Thyroid gland (tissue), 4 donors: ENCODE measurements at regions not wholly inside any gene's neighbourhood (a gene's known extent, or its start where the extent isn't known, plus 50 kb on each side); places are given as distances from the start of the nearest gene placed in this dataset.
A peak's percentile ranks its signal among the peaks of the same experiment; 100 is the strongest.
"Not testable (repeated sequence)": the region's sequence is repeated elsewhere in the genome, so short reads cannot be mapped to it uniquely, and the experiment has no call there.

ENCODE experiments used
- DNase-seq, 2 donors: peaks; one replicate each; pipeline ENCODE4 v3.0.0-alpha.2; 2019
- H3K27ac ChIP-seq, 3 donors: fragments of 200-600 bp; sonication (generic); 1 replicate in 2 of 3; 2 replicates in 1 of 3; pipeline ENCODE4 v1.5.1; 2016 to 2019; ENCODE audit warnings: mild to moderate bottlenecking in 1 of 3, moderate library complexity in 1 of 3
- H3K27me3 ChIP-seq: fragments of 200-600 bp; sonication (generic); one replicate; pipeline ENCODE4 v1.5.1; 2019
- H3K36me3 ChIP-seq, 2 donors: fragments of 200-600 bp; sonication (generic); one replicate each; pipeline ENCODE4 v1.5.1; 2016 to 2019
- H3K4me1 ChIP-seq, 2 donors: fragments of 200-600 bp; sonication (generic); one replicate each; pipeline ENCODE4 v1.5.1; 2017 to 2019
- H3K4me3 ChIP-seq, 3 donors: fragments of 200-600 bp; sonication (generic); replicated peaks in 1 of 3; 1 replicate in 2 of 3; 2 replicates in 1 of 3; pipeline ENCODE4 v1.5.1; 2016; ENCODE audit warnings: mild to moderate bottlenecking in 1 of 3
- H3K9me3 ChIP-seq: fragments of 200-600 bp; sonication (generic); one replicate; pipeline ENCODE4 v1.5.1; 2017
- POLR2A ChIP-seq, 2 donors: fragments of 450-650 bp; IDR thresholded peaks; one replicate each; pipeline ENCODE4 v1.6.1; 2017; ENCODE audit warnings: antibody characterized with exemption in 2 of 2, mild to moderate bottlenecking in 2 of 2, moderate library complexity in 1 of 2
- WGBS, 2 donors: methylation state at CpG; one replicate each; pipeline ENCODE4 v1.1.5; 2017; 5-methylcytosine and 5-hydroxymethylcytosine counted together
- intact Hi-C: fragments of 100-400 bp; cut with DNase I; formaldehyde crosslinking; loops from one replicate; pipeline ENCODE4 v1.15.1; 2023
- TF ChIP-seq, protein P1 (sequence below), 6 experiments: fragments of 200-600 bp in 3 of 6; fragments of 450-650 bp in 3 of 6; sonication (generic) in 3 of 6; IDR thresholded peaks; one replicate each; pipeline ENCODE4 v1.5.1; 2016 to 2019; ENCODE audit warnings: antibody characterized with exemption in 6 of 6, mild to moderate bottlenecking in 2 of 6, inconsistent platforms in 1 of 6, moderate library complexity in 1 of 6

- 90 to 94% methylated on average over 4 of the region's 4 CpGs for WGBS, 2 donors
- no peak overlapping the region for H3K4me3 ChIP-seq
- intact Hi-C loops, result no loop called here
Measured at GRCh38 chr9:38326122-38326521, 66.4 kb upstream of the ALDH1B1 start.

GRCh38 chr9:38324213-38324612 lies 68.3 kb upstream of the ALDH1B1 start:
- H3K9me3 ChIP-seq, H3K36me3 ChIP-seq, H3K4me1 ChIP-seq, H3K4me3 ChIP-seq, H3K27ac ChIP-seq, intact Hi-C loops, H3K27me3 ChIP-seq, DNase-seq: not testable (repeated sequence)
- 88 to 96% methylated on average over 10 to 11 of the region's 27 CpGs for WGBS, 2 donors

More at GRCh38 chr9:38326122-38326521, 66.4 kb upstream of the ALDH1B1 start:
- Histone ChIP-seq H3K36me3 (no peaks in the 10 kb centered on the region), H3K27ac (no peak overlapping the region), H3K9me3 (no peaks in the 10 kb centered on the region), H3K27me3 (no peaks in the 10 kb centered on the region), H3K4me1 (no peaks in the 10 kb centered on the region)
- TF ChIP-seq, protein P1, sequence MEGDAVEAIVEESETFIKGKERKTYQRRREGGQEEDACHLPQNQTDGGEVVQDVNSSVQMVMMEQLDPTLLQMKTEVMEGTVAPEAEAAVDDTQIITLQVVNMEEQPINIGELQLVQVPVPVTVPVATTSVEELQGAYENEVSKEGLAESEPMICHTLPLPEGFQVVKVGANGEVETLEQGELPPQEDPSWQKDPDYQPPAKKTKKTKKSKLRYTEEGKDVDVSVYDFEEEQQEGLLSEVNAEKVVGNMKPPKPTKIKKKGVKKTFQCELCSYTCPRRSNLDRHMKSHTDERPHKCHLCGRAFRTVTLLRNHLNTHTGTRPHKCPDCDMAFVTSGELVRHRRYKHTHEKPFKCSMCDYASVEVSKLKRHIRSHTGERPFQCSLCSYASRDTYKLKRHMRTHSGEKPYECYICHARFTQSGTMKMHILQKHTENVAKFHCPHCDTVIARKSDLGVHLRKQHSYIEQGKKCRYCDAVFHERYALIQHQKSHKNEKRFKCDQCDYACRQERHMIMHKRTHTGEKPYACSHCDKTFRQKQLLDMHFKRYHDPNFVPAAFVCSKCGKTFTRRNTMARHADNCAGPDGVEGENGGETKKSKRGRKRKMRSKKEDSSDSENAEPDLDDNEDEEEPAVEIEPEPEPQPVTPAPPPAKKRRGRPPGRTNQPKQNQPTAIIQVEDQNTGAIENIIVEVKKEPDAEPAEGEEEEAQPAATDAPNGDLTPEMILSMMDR (IDR thresholded peaks at IDR 0.05), result no peak
- no peak for TF ChIP-seq POLR2A (IDR thresholded peaks at IDR 0.05)
- DNase-seq, result no peak

DNA sequence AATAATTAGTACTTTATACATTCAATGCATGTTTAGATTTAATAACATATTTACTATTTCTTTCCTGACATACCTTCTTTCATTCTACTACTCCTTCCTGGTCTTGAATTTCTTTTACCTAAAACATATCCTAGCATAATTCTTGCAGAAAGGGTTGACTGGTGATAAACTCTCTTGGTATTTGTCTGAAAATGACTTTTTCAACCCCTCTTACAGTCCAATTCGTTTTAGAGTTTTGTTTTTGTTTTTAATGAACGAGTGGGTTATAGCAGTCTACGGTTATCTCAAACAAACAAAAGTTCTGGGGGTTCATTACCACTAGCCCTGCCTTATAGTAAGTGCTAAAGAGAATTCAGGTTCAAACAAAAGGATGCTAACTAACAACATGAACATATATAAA lies 69.6 kb upstream of the ALDH1B1 start:
- WGBS, 2 donors, result 86 to 87% methylated on average over 3 of the region's 3 CpGs
- TF ChIP-seq, protein P1 (IDR thresholded peaks at IDR 0.05), result no peak
- no peak for TF ChIP-seq POLR2A (IDR thresholded peaks at IDR 0.05)
- no peaks in the 10 kb centered on the region for H3K9me3 ChIP-seq

DNA sequence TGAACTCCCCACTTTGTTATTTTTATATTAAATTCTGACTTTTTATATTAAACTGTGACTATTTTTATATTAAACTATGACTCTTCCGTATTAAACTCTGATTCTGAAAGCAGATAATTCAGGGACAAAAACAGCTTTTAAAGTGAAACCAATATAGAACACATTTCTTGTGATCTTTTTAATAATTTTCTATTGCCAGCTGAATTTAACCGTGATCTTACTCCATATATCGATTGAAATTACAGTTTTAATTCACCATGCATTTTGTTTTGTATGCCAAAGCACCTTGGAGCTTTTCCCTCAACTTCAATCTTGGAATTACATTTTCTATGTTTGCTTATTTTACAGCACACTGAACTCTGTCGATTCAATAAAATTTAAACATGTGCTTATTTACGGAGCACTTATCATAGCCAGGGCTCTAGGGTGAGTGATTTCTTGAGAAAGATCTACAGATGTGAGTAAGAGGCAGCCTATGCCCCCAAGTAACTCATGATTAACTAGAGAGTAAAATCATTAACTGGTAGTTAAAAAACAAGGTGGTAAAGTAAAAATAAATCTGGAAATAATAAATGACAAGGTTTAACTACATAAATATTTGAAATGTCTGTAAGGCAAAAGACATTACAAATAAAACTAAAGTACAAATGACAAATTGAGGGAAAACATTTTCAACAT lies 72.9 kb upstream of the ALDH1B1 start:
- 43 to 49% methylated on average over 5 of the region's 5 CpGs for WGBS, 2 donors
- no peaks in the 10 kb centered on the region for H3K36me3 ChIP-seq
- no peaks in the 10 kb centered on the region for H3K27me3 ChIP-seq
- H3K4me3 ChIP-seq, result no peak overlapping the region
- peak overlapping the region; percentile 12 to 25 (median 21) for H3K27ac ChIP-seq
- intact Hi-C loops, result no loop called here
- TF ChIP-seq POLR2A (IDR thresholded peaks at IDR 0.05), result no peak
- TF ChIP-seq, protein P1 (IDR thresholded peaks at IDR 0.05), result no peak
- H3K4me1 ChIP-seq, result peaks cover 0 to 14% of the 10 kb centered on the region in 2 donors
- DNase-seq, result no peak
- no peaks in the 10 kb centered on the region for H3K9me3 ChIP-seq

More for the DNA sequence above, 69.6 kb upstream of the ALDH1B1 start:
- intact Hi-C loops, result no loop called here
- H3K36me3 ChIP-seq, result no peaks in the 10 kb centered on the region
- no peaks in the 10 kb centered on the region for H3K27me3 ChIP-seq
- H3K4me1 ChIP-seq, result peaks cover 0 to 12% of the 10 kb centered on the region in 2 donors
- DNase-seq, result no peak
- no peak overlapping the region for H3K27ac ChIP-seq
- H3K4me3 ChIP-seq, result no peak overlapping the region

GRCh38 chr9:38318759-38319495 lies 73.6 kb upstream of the ALDH1B1 start:
- WGBS, 2 donors, result 19 to 25% methylated on average over 13 of the region's 13 CpGs
- intact Hi-C loops, result no loop called here
- no peaks in the 10 kb centered on the region for H3K27me3 ChIP-seq
- TF ChIP-seq, protein P1 (IDR thresholded peaks at IDR 0.05), result no peak
- TF ChIP-seq POLR2A (IDR thresholded peaks at IDR 0.05), result no peak
- DNase-seq, result peak; percentile 34 to 48
- no peak overlapping the region for H3K4me3 ChIP-seq
- peak overlapping the region; percentile 12 to 25 (median 21) for H3K27ac ChIP-seq
- H3K36me3 ChIP-seq, result no peaks in the 10 kb centered on the region
- H3K4me1 ChIP-seq, result peaks cover 0 to 14% of the 10 kb centered on the region in 2 donors
- no peaks in the 10 kb centered on the region for H3K9me3 ChIP-seq
